ENCODE measurements at regions not wholly inside any gene's neighbourhood (a gene's known extent, or its start where the extent isn't known, plus 50 kb on each side); places are given as distances from the start of the nearest gene placed in this dataset.

DNA sequence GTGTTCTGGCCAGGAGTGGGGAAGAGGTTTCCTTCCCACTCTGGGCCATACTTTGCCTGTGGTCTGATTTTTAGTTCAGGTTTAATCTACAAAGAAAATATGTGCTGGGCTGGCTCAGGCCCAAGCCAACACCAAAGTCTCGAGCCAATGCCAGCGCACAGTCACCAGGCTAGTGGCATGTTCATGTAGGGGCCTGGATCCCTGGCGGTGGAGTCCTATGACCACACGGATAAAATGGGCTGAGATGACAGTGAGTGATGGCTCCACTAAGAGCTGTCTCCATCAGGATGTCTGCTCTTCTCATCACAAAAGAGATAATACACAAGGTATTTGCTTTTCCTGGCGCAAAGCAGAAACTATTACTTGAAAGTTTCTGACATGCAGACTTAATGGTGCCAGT is 92.9 kb upstream of the PTPN3 start:
- TF ChIP-seq ZFP3 (CRISPR knock-in tag; IDR thresholded peaks at IDR 0.05), result no peak
- TF ChIP-seq TOX (CRISPR knock-in tag; IDR thresholded peaks at IDR 0.05; ENCODE audit: borderline replicate concordance), result no peak
- TF ChIP-seq PATZ1 (CRISPR knock-in tag; IDR thresholded peaks at IDR 0.05; ENCODE audit: borderline replicate concordance), result no peak
- TF ChIP-seq CREB5 (CRISPR knock-in tag; IDR thresholded peaks at IDR 0.05; ENCODE audit: low read depth), result no peak
- TF ChIP-seq ARNTL (CRISPR knock-in tag; IDR thresholded peaks at IDR 0.05; ENCODE audit: borderline replicate concordance, low read depth), result no peak
- TF ChIP-seq CSDC2 (CRISPR knock-in tag; IDR thresholded peaks at IDR 0.05), result no peak

All from SK-N-SH treated with all-trans-retinoic acid at 6 μM for 48 hours (cell line).